ENCODE measurements at regions not wholly inside any gene's neighbourhood (a gene's known extent, or its start where the extent isn't known, plus 50 kb on each side); places are given as distances from the start of the nearest gene placed in this dataset.
A peak's percentile ranks its signal among the peaks of the same experiment; 100 is the strongest.

- Histone ChIP-seq H2AFZ (ENCODE audit: low read length) (no peak overlapping the region), H3K27me3 (ENCODE audit: control insufficient read depth in 1 of 2, insufficient read depth in 2 of 2, low read length in 2 of 2) (no peaks in the 10 kb centered on the region), H4K20me1 (ENCODE audit: insufficient read depth, low read length) (no peaks in the 10 kb centered on the region), H3K9ac (ENCODE audit: insufficient read depth, low read depth, low read length) (no peak overlapping the region), H3K4me2 (ENCODE audit: low read depth, low read length) (no peak overlapping the region), H3K27ac (ENCODE audit: extremely low read length, insufficient read depth, low read length) (no peak overlapping the region), H3K4me1 (ENCODE audit: insufficient read depth, low read length) (no peaks in the 10 kb centered on the region), H3K79me2 (ENCODE audit: insufficient read depth, low read length) (no peaks in the 10 kb centered on the region), H3K9me3 (ENCODE audit: low read length) (peaks cover 56% of the 10 kb centered on the region), H3K36me3 (replicated peaks in 1 of 2; ENCODE audit: control insufficient read depth in 1 of 2, insufficient read depth in 2 of 2, low read length in 2 of 2) (no peaks in the 10 kb centered on the region), H3K4me3 (replicated peaks in 1 of 3; ENCODE audit: insufficient read depth in 1 of 3, low read depth in 2 of 3, low read length in 3 of 3) (no peak overlapping the region)
- TF ChIP-seq MTA1 (CRISPR knock-in tag; IDR thresholded peaks at IDR 0.05; ENCODE audit: borderline replicate concordance): no peak
- TF ChIP-seq MAFK (conservative IDR thresholded peaks at IDR 0.05 in 1 of 2, IDR thresholded peaks at IDR 0.05 in 1 of 2; ENCODE audit: low read length in 2 of 2): peak; percentile 47 to 68
- TF ChIP-seq MAFF (IDR thresholded peaks at IDR 0.05; ENCODE audit: low read depth, low read length): peak; percentile 67
- in situ Hi-C loops (cut with HindIII; ENCODE audit: extremely low pct_ligation_motif_present, low pct_unique_long_range_greater_than_20kb): no loop called here
- under 1% methylated on average over 6 of the region's 6 CpGs for WGBS (ENCODE audit: low lambda C conversion rate)
- BruUV-seq (replicated peaks): no TSS peak
- intact Hi-C loops (cut with micrococcal nuclease; ENCODE audit: unreplicated experiment): no loop called here
- ATAC-seq (no peak), FAIRE-seq (no peak), DNase-seq (ENCODE audit: low spot score) (no peak)
- ChIA-PET CTCF (ENCODE audit: low intra/inter-chr PET ratio, low total read pairs) (no interaction called here), POLR2A (no interaction called here)
These were observed 814.5 kb upstream of the LRRC4C start for GRCh38 chr11:42273977-42274376.

DNA sequence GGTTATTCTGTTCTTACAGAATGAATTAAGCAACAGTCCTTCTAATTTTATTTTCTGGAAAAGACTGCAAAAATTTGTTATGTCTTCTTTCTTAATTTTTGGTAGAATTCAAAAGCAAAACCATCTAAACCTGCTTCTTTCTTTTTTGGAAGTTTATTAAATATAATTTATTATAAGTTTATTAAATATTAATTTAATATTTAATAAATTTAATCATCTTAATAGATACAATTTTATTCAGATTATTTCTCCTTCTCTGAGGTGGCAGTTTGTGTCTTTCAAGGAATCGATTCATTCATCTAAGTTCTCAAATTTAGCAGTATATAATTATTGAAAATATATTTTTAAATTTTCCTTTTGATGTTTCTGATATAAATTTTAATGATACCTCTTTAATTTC, 837.5 kb upstream of the LRRC4C start:
- Histone ChIP-seq H3K4me2 (ENCODE audit: low read depth, low read length) (no peak overlapping the region), H3K27ac (ENCODE audit: extremely low read length, insufficient read depth, low read length) (no peak overlapping the region), H3K9ac (ENCODE audit: insufficient read depth, low read depth, low read length) (no peak overlapping the region), H3K36me3 (replicated peaks in 1 of 2; ENCODE audit: control insufficient read depth in 1 of 2, insufficient read depth in 2 of 2, low read length in 2 of 2) (no peaks in the 10 kb centered on the region), H3K79me2 (ENCODE audit: insufficient read depth, low read length) (no peaks in the 10 kb centered on the region), H3K9me3 (ENCODE audit: low read length) (peaks cover 67% of the 10 kb centered on the region), H3K27me3 (ENCODE audit: control insufficient read depth in 1 of 2, insufficient read depth in 2 of 2, low read length in 2 of 2) (no peaks in the 10 kb centered on the region), H4K20me1 (ENCODE audit: insufficient read depth, low read length) (no peaks in the 10 kb centered on the region), H3K4me3 (replicated peaks in 1 of 3; ENCODE audit: insufficient read depth in 1 of 3, low read depth in 2 of 3, low read length in 3 of 3) (no peak overlapping the region), H3K4me1 (ENCODE audit: insufficient read depth, low read length) (no peaks in the 10 kb centered on the region), H2AFZ (ENCODE audit: low read length) (no peak overlapping the region)
- ChIA-PET CTCF (ENCODE audit: low intra/inter-chr PET ratio, low total read pairs) (no interaction called here), POLR2A (no interaction called here)
- in situ Hi-C loops (cut with HindIII; ENCODE audit: extremely low pct_ligation_motif_present, low pct_unique_long_range_greater_than_20kb) (no loop called here), intact Hi-C loops (cut with micrococcal nuclease; ENCODE audit: unreplicated experiment) (no loop called here)
- DNase-seq (ENCODE audit: low spot score) (no peak), FAIRE-seq (no peak), ATAC-seq (no peak)
- WGBS (ENCODE audit: low lambda C conversion rate): 0% methylated on average over 1 of the region's 1 CpG
- BruUV-seq (replicated peaks): no TSS peak
- TF ChIP-seq KAT7 (CRISPR knock-in tag; IDR thresholded peaks at IDR 0.05; ENCODE audit: borderline replicate concordance) (no peak), SYNCRIP (IDR thresholded peaks at IDR 0.05; ENCODE audit: insufficient read depth, low read depth, low read length) (no peak), ZNF766 (CRISPR knock-in tag; IDR thresholded peaks at IDR 0.05; ENCODE audit: borderline replicate concordance) (no peak), YEATS4 (CRISPR knock-in tag; IDR thresholded peaks at IDR 0.05; ENCODE audit: borderline replicate concordance) (no peak), ZNF841 (CRISPR knock-in tag; IDR thresholded peaks at IDR 0.05; ENCODE audit: borderline replicate concordance) (no peak), MIXL1 (CRISPR knock-in tag; IDR thresholded peaks at IDR 0.05) (no peak), ZNF317 (CRISPR knock-in tag; IDR thresholded peaks at IDR 0.05) (no peak), MTF1 (CRISPR knock-in tag; IDR thresholded peaks at IDR 0.05) (no peak), ZNF530 (CRISPR knock-in tag; IDR thresholded peaks at IDR 0.05; ENCODE audit: low read depth) (no peak), YEATS2 (CRISPR knock-in tag; IDR thresholded peaks at IDR 0.05; ENCODE audit: borderline replicate concordance) (no peak), ZNF644 (CRISPR knock-in tag; IDR thresholded peaks at IDR 0.05; ENCODE audit: low read depth) (no peak), ZNF746 (CRISPR knock-in tag; IDR thresholded peaks at IDR 0.05) (no peak), FOXA3 (CRISPR knock-in tag; IDR thresholded peaks at IDR 0.05) (no peak), ETS1 (CRISPR knock-in tag; IDR thresholded peaks at IDR 0.05) (no peak), CBFB (CRISPR knock-in tag; IDR thresholded peaks at IDR 0.05) (no peak)
- TF ChIP-seq, protein P1, sequence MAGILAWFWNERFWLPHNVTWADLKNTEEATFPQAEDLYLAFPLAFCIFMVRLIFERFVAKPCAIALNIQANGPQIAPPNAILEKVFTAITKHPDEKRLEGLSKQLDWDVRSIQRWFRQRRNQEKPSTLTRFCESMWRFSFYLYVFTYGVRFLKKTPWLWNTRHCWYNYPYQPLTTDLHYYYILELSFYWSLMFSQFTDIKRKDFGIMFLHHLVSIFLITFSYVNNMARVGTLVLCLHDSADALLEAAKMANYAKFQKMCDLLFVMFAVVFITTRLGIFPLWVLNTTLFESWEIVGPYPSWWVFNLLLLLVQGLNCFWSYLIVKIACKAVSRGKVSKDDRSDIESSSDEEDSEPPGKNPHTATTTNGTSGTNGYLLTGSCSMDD (CRISPR knock-in tag; IDR thresholded peaks at IDR 0.05): no peak
- TF ChIP-seq, protein P2, sequence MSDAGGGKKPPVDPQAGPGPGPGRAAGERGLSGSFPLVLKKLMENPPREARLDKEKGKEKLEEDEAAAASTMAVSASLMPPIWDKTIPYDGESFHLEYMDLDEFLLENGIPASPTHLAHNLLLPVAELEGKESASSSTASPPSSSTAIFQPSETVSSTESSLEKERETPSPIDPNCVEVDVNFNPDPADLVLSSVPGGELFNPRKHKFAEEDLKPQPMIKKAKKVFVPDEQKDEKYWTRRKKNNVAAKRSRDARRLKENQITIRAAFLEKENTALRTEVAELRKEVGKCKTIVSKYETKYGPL (CRISPR knock-in tag; IDR thresholded peaks at IDR 0.05): no peak
